NCI-H1092 treated with DMSO at 0.1 percent for 48 hours (cell line): ENCODE measurements at regions not wholly inside any gene's neighbourhood (a gene's known extent, or its start where the extent isn't known, plus 50 kb on each side); places are given as distances from the start of the nearest gene placed in this dataset.
"Not testable (repeated sequence)": the region's sequence is repeated elsewhere in the genome, so short reads cannot be mapped to it uniquely, and the experiment has no call there.

Source experiments
- DNase-seq: peaks from one replicate; lab custom pipeline; 2025; lab: John Stamatoyannopoulos, UW

GRCh38 chr10:114708084-114708483 lies 50.0 kb upstream of the ABLIM1 start:
- no peak for DNase-seq

- no peak for DNase-seq
Measured at GRCh38 chr10:114708717-114709335, 50.8 kb upstream of the ABLIM1 start.

- DNase-seq = no peak
Measured at GRCh38 chr10:114709984-114710383, 51.9 kb upstream of the ABLIM1 start.

GRCh38 chr10:114711176-114711868 lies 53.2 kb upstream of the ABLIM1 start:
- no peak for DNase-seq

- no peak for DNase-seq
Measured at GRCh38 chr10:114711869-114712250, 53.8 kb upstream of the ABLIM1 start.

- DNase-seq = no peak
Measured at GRCh38 chr10:114713525-114714090, 55.5 kb upstream of the ABLIM1 start.

- peak; percentile 23 for DNase-seq
Measured at GRCh38 chr10:114714281-114714741, 56.2 kb upstream of the ABLIM1 start.

GRCh38 chr10:114715171-114715670 lies 57.1 kb upstream of the ABLIM1 start:
- no peak for DNase-seq

GRCh38 chr10:114716811-114717404 lies 58.8 kb upstream of the ABLIM1 start:
- no peak for DNase-seq

GRCh38 chr10:114717881-114718280 lies 59.8 kb upstream of the ABLIM1 start:
- not testable (repeated sequence) for DNase-seq

- no peak for DNase-seq
Measured at GRCh38 chr10:114718374-114718773, 60.3 kb upstream of the ABLIM1 start.

- peak; percentile 42 for DNase-seq
Measured at GRCh38 chr10:114719311-114719710, 61.2 kb upstream of the ABLIM1 start.

GRCh38 chr10:114720023-114720422 lies 61.9 kb upstream of the ABLIM1 start:
- not testable (repeated sequence) for DNase-seq

- no peak for DNase-seq
Measured at GRCh38 chr10:114720685-114721278, 62.7 kb upstream of the ABLIM1 start.

GRCh38 chr10:114722136-114722535 lies 64.1 kb upstream of the ABLIM1 start:
- DNase-seq = not testable (repeated sequence)

GRCh38 chr10:114723361-114723760 lies 65.3 kb upstream of the ABLIM1 start:
- DNase-seq = no peak

GRCh38 chr10:114723991-114724715 lies 66.1 kb upstream of the ABLIM1 start:
- DNase-seq = no peak

GRCh38 chr10:114724716-114725106 lies 66.6 kb upstream of the ABLIM1 start:
- DNase-seq = no peak

GRCh38 chr10:114726820-114727271 lies 68.8 kb upstream of the ABLIM1 start:
- DNase-seq = no peak

GRCh38 chr10:114728325-114728724 lies 70.2 kb upstream of the ABLIM1 start:
- DNase-seq = no peak

GRCh38 chr10:114729103-114729659 lies 71.1 kb upstream of the ABLIM1 start:
- no peak for DNase-seq
